DMS79 (cell line): ENCODE measurements at regions not wholly inside any gene's neighbourhood (a gene's known extent, or its start where the extent isn't known, plus 50 kb on each side); places are given as distances from the start of the nearest gene placed in this dataset.

Source experiments
- DNase-seq: peaks from one replicate; lab custom pipeline; 2025; lab: John Stamatoyannopoulos, UW

DNA sequence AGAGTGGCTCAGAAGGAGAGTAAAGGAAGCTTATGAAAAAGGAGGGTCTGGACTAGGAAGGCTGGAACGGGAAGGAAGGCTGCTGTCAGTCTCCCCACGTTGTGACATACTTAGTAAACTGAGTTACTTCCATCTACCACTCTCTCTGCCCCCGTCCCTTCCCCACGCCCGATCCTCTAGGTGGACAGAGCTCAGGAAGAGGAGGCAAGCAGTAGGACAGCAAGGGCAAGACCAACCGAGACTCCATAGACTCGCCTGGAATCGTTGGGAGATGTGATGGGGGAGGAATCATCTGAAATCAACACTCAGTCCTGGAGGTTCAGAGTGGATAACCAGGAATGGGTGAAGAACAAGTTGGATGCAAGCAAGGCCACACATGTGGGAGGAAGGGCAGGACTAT is 240.7 kb downstream of the BUD13 start:
- no peak for DNase-seq

DNA sequence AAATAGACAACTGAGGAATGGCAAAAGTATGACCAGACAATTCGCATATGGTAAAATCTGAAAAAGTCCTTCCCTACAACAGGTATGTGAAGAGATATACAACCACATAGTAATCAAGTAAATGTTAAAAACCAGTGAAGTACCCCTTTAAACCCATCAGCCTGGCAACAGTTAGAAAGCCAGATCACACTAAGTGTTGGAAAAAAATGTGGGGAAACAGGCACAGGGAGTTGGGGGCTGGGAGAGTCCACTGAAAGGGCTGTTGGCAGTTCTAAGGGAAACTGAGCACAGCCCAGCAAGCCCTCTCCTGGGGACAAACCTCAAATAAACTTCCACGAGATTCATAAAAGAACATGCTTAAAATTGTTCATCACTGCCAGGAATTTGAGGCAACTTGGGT is 242.1 kb downstream of the BUD13 start:
- DNase-seq = no peak

DNA sequence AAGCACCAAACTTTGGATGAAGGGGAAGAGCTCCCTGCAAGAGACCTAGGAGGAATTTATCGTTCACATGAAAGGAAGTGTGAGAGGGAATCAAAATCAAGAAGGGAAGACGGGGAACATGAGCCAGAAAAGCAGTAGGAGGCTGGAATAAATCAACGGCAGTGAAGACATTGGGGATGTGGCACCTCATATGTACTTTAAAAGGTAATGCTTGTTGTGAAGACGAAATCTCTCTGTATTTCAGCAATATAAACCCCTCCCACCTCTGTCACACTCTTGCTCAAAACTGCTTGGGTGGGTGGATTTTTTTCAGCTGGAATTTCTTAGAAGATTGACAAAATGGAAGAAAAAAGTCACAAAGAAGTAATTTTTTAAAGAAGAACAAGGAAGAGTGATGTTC is 243.5 kb downstream of the BUD13 start:
- no peak for DNase-seq

DNA sequence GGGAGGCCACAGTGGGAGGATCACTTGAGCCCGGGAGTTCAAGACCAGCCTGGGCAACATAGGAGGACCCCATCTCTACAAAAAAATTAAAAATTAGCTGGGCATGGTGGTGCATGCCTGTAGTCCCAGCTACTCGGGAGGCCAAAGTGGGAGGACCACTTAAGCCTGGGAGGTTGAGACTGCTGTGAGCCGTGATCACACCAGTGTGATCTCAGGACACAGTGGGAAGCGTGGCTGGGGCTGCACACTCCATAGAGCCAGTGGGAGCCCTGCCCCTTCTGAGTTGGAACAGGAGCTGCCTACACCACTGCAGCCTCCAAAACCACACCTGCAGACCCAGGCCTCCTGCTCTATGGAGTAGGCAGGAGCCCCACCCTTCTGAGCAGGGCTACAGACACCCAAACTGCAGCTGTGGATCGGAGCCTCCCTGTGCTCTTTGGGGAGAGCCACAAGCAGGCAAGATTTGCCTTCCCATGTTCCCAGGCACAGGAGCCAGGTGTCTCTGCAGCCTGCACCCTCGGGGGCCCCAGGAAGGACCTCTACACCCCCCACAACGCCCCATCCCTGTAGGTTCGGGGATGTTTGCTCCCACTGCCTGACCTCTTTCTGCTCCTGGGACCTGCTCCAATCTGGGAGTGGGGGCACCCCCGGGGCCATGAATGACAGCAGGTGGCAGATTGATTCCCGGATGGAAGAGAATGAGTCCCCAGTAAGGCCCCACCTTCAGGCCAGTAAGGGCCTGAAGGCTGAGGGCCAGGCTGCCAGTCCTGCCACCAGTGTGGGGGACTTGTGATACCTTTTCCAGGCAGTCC is 245.4 kb downstream of the BUD13 start:
- DNase-seq = no peak

DNA sequence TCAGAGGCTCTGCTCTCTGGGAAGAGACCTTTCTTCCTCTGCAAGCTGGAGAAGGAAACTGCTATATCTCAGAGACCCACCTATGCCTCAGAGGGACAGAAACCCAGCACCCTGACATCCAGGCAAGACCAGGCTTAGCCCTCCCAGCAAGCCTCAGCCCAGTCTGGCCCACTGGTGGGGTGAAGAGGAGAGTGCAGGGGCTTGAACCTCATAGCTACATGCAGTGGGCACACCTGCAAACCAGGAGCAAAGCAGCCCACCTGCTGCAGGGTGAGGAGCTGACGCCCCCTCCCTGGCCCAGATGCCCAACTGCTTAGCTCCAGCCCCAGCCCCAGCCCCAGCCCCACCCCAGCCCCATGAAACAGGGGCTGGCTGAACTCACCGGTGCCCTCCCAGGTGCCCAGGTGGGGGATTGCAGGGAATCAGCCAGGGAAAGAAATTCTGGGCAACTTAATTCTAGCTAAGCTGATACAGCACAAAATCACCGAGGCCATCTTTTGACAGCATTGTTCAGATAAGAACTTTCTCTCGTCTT is 246.8 kb downstream of the BUD13 start:
- no peak for DNase-seq

DNA sequence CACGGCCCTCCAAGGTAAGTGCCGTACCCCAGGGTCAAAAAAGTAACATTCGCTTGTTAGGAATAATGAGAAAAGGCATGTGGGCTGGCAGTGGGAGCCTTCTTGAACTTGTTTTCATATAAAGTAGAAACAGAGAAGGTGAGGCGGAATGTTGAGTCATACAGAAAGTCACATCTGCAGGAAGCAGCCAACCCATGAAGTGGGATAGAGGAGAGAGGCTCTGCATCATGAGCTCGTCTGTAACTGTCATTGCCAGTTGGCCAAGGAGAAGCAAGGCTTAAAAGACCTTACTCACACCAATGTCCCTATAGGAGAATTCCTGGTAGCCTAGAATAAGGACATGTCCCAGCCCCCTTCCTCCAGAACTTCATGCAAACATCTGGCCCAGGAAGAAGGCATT is 253.3 kb downstream of the BUD13 start:
- DNase-seq = no peak

DNA sequence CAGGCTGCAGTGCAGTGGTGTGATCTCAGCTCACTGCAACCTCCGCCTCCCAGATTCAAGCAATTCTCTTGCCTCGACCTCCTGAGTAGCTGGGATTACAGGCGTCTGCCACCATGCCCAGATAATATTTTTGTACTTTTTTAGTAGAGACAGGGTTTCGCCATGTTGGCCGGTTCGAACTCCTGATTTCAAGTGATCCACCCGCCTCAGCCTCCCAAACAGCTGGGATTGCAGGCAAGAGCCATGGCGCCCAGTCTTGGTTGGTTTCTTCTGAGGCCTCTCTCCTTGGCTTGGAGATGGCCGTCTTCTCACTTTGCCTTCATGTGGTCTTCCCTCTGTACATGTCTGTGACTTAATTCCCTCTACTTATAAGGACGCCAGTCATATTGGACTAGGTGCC is 254.6 kb downstream of the BUD13 start:
- DNase-seq = no peak

DNA sequence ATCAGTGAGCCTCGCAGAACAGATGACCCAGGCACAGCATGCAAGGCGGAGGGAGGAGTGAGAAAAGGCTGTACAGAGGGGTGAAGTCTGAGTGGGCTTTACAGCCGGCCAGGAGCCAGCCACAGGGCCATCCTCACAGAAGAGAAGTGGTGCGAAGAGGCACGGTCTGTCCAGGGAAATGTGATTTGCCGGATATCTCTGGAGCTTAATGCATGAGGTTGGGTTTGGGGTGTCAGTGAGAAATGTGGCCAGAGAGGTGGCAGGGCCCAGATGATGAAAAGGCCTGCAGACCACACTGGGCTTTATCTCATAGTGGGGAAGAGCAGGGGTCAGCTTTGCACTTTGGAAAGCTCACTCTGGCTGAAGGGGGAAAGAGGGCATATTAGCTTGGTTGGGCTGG is 255.2 kb downstream of the BUD13 start:
- no peak for DNase-seq

DNA sequence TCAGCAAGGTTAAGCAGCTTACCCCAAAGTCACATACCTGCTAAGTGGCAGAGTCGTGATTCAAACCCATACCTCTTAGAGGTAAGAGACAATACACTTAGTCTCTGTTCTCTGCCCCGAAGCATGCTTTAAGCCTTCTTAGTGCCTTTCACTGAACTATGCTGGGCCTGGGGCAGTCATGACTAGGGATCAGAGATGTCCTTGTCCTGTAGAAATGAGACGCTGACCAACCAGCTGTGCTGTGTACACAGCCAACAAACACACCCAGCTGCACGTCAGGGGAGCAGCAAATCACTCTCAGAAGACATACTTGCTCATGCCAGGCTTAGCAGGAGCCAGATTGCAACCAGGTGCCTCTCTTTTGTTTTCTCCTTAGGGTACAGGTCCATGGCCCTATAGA is 255.7 kb downstream of the BUD13 start:
- DNase-seq = no peak

DNA sequence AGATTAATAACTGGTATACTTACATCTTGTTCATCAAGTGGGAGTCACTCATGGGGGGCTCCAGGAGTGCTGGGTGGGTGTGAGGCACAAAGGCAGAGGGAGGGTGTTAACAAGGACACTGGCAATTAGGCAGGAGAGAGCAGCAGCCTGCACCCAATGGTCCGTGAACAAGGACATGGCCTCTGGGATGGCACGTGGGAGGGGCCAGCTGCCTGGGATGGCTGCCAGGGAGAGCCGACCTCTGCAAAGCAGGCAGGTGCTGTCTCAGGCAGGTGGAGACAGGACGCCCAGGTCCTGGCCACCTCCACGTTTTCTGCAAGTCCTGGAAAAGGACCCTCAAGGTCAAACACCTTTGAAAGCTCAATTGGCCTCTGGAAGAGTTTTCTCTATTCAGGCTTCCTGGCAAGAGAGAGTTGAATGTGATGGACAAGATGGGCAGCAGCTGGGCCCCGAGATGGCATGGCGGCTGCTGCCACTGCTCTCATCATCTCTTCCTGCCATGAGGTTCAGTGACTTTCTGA is 257.1 kb downstream of the BUD13 start:
- peak; percentile 99 for DNase-seq

DNA sequence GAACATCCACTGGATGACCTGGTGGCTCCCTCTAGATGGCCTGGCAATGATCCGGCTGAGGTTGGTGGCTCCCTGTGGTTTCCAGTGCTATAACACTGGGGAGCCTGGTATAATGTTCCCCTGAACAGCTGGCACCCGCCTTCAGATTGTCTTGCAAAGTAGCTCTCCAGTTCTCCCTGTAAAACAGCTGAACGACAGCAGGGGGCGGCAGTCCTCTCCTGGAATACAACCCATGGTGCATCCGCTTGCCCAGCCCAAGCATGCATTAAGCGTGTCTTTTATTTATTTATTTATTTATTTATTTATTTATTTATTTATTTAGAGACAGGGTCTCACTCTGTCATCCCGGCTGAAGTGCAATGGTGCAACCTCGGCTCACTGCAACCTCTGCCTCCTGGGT is 258.9 kb downstream of the BUD13 start:
- DNase-seq = no peak

DNA sequence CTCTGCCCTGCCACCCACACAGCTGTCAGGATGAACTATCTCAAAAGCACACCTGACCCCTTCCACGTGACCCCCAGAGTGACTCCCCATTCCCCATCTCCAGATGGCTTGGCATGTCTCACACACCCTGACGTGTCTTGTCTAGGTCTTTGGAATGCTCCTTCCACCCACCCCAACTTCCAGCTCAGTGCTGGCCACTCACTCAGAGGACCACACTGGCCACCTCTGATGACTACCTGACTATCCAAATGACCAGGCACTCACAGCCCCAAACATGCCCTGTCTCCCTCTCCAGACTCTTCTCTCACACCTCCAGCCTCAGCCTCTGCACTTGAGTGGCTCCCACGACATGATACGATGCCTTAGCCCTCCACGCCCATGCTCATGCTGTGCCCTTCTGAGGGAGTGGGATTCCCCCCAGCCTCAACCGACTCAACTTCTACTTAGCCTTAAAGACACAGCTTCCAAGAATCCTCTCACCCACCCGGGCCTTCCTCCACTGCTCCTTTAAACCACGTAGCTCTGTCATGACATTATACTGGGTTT is 259.4 kb downstream of the BUD13 start:
- no peak for DNase-seq

DNA sequence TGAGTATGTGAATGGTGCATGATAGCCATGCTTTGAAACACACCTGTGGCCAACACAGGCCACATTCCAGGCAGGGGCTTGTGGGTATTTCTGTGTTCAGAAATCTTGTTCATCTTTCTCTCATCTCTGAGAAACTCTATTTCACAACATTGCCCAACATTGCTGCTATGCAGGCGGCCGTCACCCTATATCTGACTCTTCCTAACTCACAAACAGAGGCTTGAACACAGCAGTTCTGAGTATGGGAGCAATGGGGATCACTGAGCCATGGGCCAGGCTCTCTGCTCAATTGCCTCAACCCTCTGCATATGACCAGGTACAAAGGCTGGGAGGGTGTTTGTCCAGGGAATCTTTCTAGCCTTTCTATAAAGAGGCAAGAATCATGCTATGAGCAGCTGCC is 259.9 kb downstream of the BUD13 start:
- DNase-seq = no peak

DNA sequence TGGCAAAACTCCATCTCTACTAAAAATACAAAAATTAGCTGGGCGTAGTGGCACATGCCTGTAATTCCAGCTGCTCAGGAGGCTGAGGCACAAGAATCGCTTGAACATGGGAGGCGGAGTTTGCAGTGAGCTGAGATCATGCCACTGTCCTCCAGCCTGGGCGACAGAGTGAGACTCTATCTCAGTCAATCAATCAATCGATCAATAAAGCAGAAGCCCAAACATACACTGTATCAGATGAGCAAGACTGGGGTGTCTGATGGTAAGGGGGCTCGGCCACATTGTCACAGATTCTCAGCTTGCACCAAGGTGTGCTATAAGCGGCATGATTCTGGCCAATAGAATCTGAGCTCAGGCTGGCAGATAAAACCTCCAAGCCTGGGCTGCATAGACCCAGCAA is 261.1 kb downstream of the BUD13 start:
- no peak for DNase-seq

DNA sequence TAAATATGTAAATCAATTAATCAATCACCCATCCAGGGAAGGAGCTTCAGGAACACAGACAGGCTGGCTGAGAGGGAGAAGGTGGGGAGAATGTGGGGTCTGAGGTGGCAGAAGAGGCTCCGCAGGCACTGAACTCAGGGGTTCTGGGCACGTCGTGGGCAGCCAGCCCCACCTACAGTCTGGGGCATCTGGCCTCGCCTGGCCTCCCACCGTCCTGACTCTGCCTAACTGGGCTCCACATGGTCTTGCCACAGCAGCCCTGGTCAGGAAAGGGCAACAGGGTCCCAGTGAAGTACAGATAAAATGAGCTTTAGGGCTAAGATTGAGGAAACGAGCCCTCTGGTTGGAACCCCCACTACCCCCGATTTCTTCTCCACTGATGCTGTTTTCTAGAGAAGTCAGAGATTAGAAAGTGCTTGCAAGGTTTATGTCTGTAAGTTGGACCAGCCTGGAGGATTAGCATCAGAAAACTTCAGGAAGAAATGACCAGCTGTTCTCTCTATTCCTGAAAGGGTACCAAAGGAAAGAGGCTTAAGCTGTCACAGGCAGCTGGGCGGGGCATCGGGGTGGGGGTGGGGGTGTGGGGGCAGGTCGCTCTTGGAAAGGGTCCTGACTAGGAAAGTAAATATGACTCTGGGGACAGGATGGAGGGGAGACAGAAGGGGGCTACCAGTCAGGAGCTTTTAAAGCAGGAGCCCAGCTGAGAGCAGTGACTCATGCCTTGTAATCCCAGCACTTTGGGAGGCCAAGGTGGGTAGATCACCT is 261.7 kb downstream of the BUD13 start:
- DNase-seq = no peak

DNA sequence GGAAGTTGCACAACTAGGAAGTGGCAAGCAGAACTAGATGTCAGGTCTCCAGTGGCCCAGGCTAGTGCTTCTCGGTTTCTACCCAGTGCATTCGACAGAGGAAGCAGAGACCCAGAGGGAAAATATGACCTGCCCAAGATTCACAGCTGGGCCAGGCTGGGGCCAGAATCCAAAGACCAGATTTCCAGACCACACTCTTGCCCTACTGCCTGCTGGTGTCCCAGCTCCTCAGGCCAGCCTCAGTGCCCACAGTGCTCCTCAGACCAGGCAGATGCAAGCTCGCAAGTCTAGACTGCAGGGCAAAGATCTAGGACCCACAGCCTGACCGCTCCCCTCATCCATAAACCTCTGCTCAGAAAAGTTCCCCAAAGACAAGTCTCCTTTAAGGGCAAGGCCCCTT is 262.6 kb downstream of the BUD13 start:
- no peak for DNase-seq

DNA sequence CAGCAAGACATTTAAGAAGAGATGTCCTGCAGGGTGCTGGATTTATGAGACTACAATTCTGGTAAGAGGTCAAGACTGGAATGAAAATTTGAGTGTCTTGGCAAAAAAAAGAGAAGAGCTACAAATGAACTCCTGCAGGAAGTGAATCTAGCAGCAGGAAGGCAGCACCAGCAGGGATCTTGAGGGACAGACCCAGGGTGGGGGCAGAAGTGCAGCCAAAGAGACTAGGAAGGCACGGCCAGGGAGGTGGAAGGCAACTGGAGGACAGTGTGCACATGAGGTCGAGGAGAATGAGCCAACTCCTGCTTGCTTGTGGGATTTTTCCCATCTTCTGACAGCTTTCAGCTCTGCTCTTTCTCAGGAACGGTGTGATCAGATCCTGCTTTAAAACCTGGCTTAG is 263.2 kb downstream of the BUD13 start:
- DNase-seq = no peak

DNA sequence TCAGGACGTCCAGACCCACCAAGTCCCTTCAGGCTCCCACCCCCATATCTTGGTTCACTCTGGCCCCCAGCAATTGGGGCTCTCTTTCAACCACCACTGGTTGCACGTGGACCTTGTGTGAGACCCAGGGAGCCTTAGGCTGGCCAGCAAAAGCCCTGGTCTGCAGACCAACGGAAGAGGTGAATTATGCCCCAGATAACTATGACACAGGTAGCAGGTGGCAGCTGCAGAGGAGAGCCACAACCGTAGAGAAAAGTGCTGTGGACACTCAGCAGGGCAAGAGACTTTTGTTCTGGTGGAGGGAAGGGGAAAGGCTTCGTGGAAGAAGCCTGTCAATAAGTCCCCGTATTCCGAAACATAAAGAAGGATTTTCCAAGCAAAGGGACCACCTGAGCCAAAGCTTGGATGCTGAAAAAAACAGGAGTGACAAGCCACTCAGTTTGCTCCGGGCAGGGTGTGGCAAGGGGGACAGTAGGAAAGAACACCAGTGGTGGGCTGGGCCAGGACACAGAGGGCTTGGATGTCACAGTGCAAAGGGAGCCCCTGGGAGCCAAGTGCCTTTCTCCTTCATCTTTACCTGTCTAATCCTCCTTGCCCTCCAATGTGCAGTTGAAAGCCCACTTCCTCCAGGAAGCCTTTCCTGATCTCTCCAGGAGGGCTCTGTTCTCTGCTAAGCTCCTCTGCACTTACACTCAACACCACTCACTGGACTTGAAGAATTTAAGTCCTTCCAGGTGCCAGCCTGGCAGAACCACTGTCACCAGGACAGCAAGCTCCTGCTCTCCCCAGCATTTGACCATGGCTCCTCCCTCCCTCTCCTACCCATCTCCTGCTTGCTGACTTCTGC is 264.7 kb downstream of the BUD13 start:
- DNase-seq = no peak

DNA sequence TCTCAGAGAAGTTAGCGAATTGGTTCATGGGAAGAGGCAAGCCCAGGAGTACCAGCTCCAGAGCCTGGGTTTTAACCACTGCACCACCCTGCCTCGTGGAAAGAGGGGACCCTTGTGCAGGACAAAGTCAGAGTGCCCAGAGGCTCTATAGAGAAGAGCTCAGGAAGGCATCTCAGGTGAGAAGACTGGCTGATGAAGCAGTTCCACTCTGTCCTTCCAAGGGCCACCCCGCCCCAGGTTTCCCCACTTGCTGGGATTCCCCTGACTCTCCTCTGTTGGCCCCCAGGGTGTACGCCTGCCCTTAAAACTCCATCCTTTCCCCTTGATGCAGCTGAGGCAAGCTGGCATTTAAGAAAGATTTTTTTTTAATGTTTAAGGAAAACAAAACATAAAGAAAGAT is 265.8 kb downstream of the BUD13 start:
- no peak for DNase-seq

DNA sequence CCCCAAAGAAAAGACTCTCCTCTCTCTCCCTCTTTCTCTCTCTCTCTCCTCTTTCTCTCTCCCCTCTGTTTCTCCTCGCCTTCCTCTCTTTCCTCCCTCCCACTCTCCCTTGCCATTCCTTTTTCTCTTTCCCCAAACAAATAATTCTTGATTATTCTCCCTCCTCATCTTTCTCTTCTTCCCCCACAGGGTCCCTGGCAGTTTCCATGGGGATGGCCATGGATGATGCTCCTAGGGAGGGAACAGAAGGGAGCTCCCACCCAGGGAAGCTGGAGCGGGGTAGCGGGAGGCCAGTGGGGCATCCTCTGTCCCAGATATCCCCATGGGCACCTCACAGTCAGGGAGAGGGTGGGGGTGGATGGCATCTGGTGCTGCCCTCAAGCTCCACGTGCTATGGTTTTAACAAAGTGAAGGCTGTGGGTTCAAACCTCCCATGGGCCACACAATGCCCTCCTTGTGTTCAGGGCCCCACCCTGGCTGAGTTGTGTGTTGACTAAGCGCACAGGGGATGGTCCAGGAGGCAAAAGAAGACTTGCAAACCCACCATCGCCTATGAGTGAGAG is 266.4 kb downstream of the BUD13 start:
- DNase-seq = no peak
